ENCODE measurements at regions not wholly inside any gene's neighbourhood (a gene's known extent, or its start where the extent isn't known, plus 50 kb on each side); places are given as distances from the start of the nearest gene placed in this dataset.

GRCh38 chr10:52623761-52624160, 148.8 kb downstream of the MBL2 start:
- Mint-ChIP-seq H3K27me3 (no peaks in the 10 kb centered on the region), H3K4me3 (no peak overlapping the region), H3K9me3 (peaks cover 2% of the 10 kb centered on the region), H3K4me1 (no peaks in the 10 kb centered on the region), H3K27ac (no peak overlapping the region), H3K36me3 (ENCODE audit: low read depth) (no peaks in the 10 kb centered on the region)
- ChIA-PET POLR2A (no interaction called here), CTCF (no interaction called here)
- no peak for DNase-seq

- Mint-ChIP-seq H3K36me3 (ENCODE audit: low read depth) (no peaks in the 10 kb centered on the region), H3K4me3 (no peak overlapping the region), H3K27ac (no peak overlapping the region), H3K4me1 (no peaks in the 10 kb centered on the region), H3K9me3 (peaks cover 2% of the 10 kb centered on the region), H3K27me3 (no peaks in the 10 kb centered on the region)
- no peak for DNase-seq
- ChIA-PET POLR2A (no interaction called here), CTCF (no interaction called here)
Observed at GRCh38 chr10:52627279-52627678, 145.3 kb downstream of the MBL2 start.

- ChIA-PET POLR2A (no interaction called here), CTCF (no interaction called here)
- Mint-ChIP-seq H3K4me1 (no peaks in the 10 kb centered on the region), H3K36me3 (ENCODE audit: low read depth) (no peaks in the 10 kb centered on the region), H3K9me3 (peaks cover 2% of the 10 kb centered on the region), H3K27ac (no peak overlapping the region), H3K4me3 (no peak overlapping the region), H3K27me3 (no peaks in the 10 kb centered on the region)
- DNase-seq = no peak
Observed at GRCh38 chr10:52631146-52631545, 141.4 kb downstream of the MBL2 start.

GRCh38 chr10:52631648-52632047, 140.9 kb downstream of the MBL2 start:
- Mint-ChIP-seq H3K4me3 (no peak overlapping the region), H3K4me1 (no peaks in the 10 kb centered on the region), H3K27me3 (no peaks in the 10 kb centered on the region), H3K9me3 (peaks cover 2% of the 10 kb centered on the region), H3K27ac (no peak overlapping the region), H3K36me3 (ENCODE audit: low read depth) (no peaks in the 10 kb centered on the region)
- no peak for DNase-seq
- ChIA-PET CTCF (no interaction called here), POLR2A (no interaction called here)

GRCh38 chr10:52632591-52632990, 140.0 kb downstream of the MBL2 start:
- H3K9me3 Mint-ChIP-seq = peaks cover 6% of the 10 kb centered on the region
- ChIA-PET POLR2A (no interaction called here), CTCF (no interaction called here)
- DNase-seq = no peak
- H3K36me3 Mint-ChIP-seq (ENCODE audit: low read depth) = no peaks in the 10 kb centered on the region
- H3K27ac Mint-ChIP-seq = no peak overlapping the region
- no peak overlapping the region for H3K4me3 Mint-ChIP-seq
- H3K27me3 Mint-ChIP-seq = no peaks in the 10 kb centered on the region
- H3K4me1 Mint-ChIP-seq = no peaks in the 10 kb centered on the region

GRCh38 chr10:52633266-52633665, 139.3 kb downstream of the MBL2 start:
- peaks cover 5% of the 10 kb centered on the region for H3K9me3 Mint-ChIP-seq
- DNase-seq = no peak
- no peak overlapping the region for H3K27ac Mint-ChIP-seq
- H3K36me3 Mint-ChIP-seq (ENCODE audit: low read depth) = no peaks in the 10 kb centered on the region
- H3K4me1 Mint-ChIP-seq = no peaks in the 10 kb centered on the region
- CTCF ChIA-PET = no interaction called here
- no peaks in the 10 kb centered on the region for H3K27me3 Mint-ChIP-seq
- no peak overlapping the region for H3K4me3 Mint-ChIP-seq
- POLR2A ChIA-PET = no interaction called here

GRCh38 chr10:52635651-52636050, 136.9 kb downstream of the MBL2 start:
- DNase-seq = no peak
- H3K9me3 Mint-ChIP-seq = peaks cover 4% of the 10 kb centered on the region
- H3K27me3 Mint-ChIP-seq = no peaks in the 10 kb centered on the region
- ChIA-PET POLR2A (no interaction called here), CTCF (no interaction called here)
- no peak overlapping the region for H3K27ac Mint-ChIP-seq
- H3K36me3 Mint-ChIP-seq (ENCODE audit: low read depth) = no peaks in the 10 kb centered on the region
- H3K4me1 Mint-ChIP-seq = no peaks in the 10 kb centered on the region
- H3K4me3 Mint-ChIP-seq = no peak overlapping the region

GRCh38 chr10:52636874-52637273, 135.7 kb downstream of the MBL2 start:
- Mint-ChIP-seq H3K4me3 (no peak overlapping the region), H3K27me3 (no peaks in the 10 kb centered on the region), H3K4me1 (no peaks in the 10 kb centered on the region), H3K27ac (no peak overlapping the region), H3K36me3 (ENCODE audit: low read depth) (no peaks in the 10 kb centered on the region), H3K9me3 (peaks cover 4% of the 10 kb centered on the region)
- ChIA-PET CTCF (no interaction called here), POLR2A (no interaction called here)
- no peak for DNase-seq

GRCh38 chr10:52637592-52637991, 135.0 kb downstream of the MBL2 start:
- Mint-ChIP-seq H3K4me1 (no peaks in the 10 kb centered on the region), H3K9me3 (peaks cover 4% of the 10 kb centered on the region), H3K27me3 (no peaks in the 10 kb centered on the region), H3K27ac (no peak overlapping the region), H3K4me3 (no peak overlapping the region), H3K36me3 (ENCODE audit: low read depth) (no peaks in the 10 kb centered on the region)
- ChIA-PET CTCF (no interaction called here), POLR2A (no interaction called here)
- DNase-seq = no peak

GRCh38 chr10:52639652-52640051, 132.9 kb downstream of the MBL2 start:
- Mint-ChIP-seq H3K4me3 (no peak overlapping the region), H3K36me3 (ENCODE audit: low read depth) (no peaks in the 10 kb centered on the region), H3K27me3 (no peaks in the 10 kb centered on the region), H3K4me1 (no peaks in the 10 kb centered on the region), H3K27ac (no peak overlapping the region), H3K9me3 (peaks cover 4% of the 10 kb centered on the region)
- CTCF ChIA-PET = no interaction called here
- DNase-seq = no peak
- POLR2A ChIA-PET = no interaction called here

- H3K4me1 Mint-ChIP-seq = no peaks in the 10 kb centered on the region
- no peak overlapping the region for H3K27ac Mint-ChIP-seq
- no peak overlapping the region for H3K4me3 Mint-ChIP-seq
- ChIA-PET POLR2A (no interaction called here), CTCF (no interaction called here)
- H3K9me3 Mint-ChIP-seq = no peaks in the 10 kb centered on the region
- no peak for DNase-seq
- no peaks in the 10 kb centered on the region for H3K27me3 Mint-ChIP-seq
- no peaks in the 10 kb centered on the region for H3K36me3 Mint-ChIP-seq (ENCODE audit: low read depth)
Observed at GRCh38 chr10:52642208-52642607, 130.4 kb downstream of the MBL2 start.

- POLR2A ChIA-PET = no interaction called here
- peak; percentile 15 for DNase-seq
- H3K27me3 Mint-ChIP-seq = no peaks in the 10 kb centered on the region
- no peaks in the 10 kb centered on the region for H3K36me3 Mint-ChIP-seq (ENCODE audit: low read depth)
- CTCF ChIA-PET = interaction anchor here (1.2 to 3.0 kb wide), 3 partner anchors 32 to 136 kb away, joined by 3 to 16 read pairs (median 10); no protein-coding TSS in a partner anchor
- H3K4me1 Mint-ChIP-seq = no peaks in the 10 kb centered on the region
- H3K27ac Mint-ChIP-seq = no peak overlapping the region
- H3K9me3 Mint-ChIP-seq = no peaks in the 10 kb centered on the region
- no peak overlapping the region for H3K4me3 Mint-ChIP-seq
Observed at GRCh38 chr10:52644373-52645186, 128.0 kb downstream of the MBL2 start.

GRCh38 chr10:52645187-52645758, 127.3 kb downstream of the MBL2 start:
- H3K27ac Mint-ChIP-seq = no peak overlapping the region
- no peaks in the 10 kb centered on the region for H3K4me1 Mint-ChIP-seq
- DNase-seq = no peak
- no peaks in the 10 kb centered on the region for H3K36me3 Mint-ChIP-seq (ENCODE audit: low read depth)
- CTCF ChIA-PET = interaction anchor here (3.0 kb wide), 1 partner anchor 135 kb away, joined by 16 read pairs; no protein-coding TSS in a partner anchor
- H3K27me3 Mint-ChIP-seq = no peaks in the 10 kb centered on the region
- POLR2A ChIA-PET = no interaction called here
- no peak overlapping the region for H3K4me3 Mint-ChIP-seq
- H3K9me3 Mint-ChIP-seq = no peaks in the 10 kb centered on the region

- H3K4me1 Mint-ChIP-seq = no peaks in the 10 kb centered on the region
- ChIA-PET POLR2A (no interaction called here), CTCF (no interaction called here)
- no peak for DNase-seq
- no peaks in the 10 kb centered on the region for H3K27me3 Mint-ChIP-seq
- no peaks in the 10 kb centered on the region for H3K36me3 Mint-ChIP-seq (ENCODE audit: low read depth)
- H3K9me3 Mint-ChIP-seq = no peaks in the 10 kb centered on the region
- no peak overlapping the region for H3K27ac Mint-ChIP-seq
- H3K4me3 Mint-ChIP-seq = no peak overlapping the region
Observed at GRCh38 chr10:52649511-52649910, 123.1 kb downstream of the MBL2 start.
